GM23338 (cell line): ENCODE measurements at regions not wholly inside any gene's neighbourhood (a gene's known extent, or its start where the extent isn't known, plus 50 kb on each side); places are given as distances from the start of the nearest gene placed in this dataset.
A peak's percentile ranks its signal among the peaks of the same experiment; 100 is the strongest.

Experiments
- ATAC-seq: fragments of 200-7000 bp; cut with Tn5 transposase; 3 replicates; pipeline ENCODE4 v1.9.1; 2020
- DNase-seq: peaks from one replicate; pipeline ENCODE4 v3.0.0-alpha.2; 2015; ENCODE audit warnings: low spot score
- H2AFZ ChIP-seq: fragments of 200-600 bp; sonication (generic); 2 replicates; pipeline ENCODE4 v1.8.0; 2016; ENCODE audit warnings: antibody characterized with exemption, mild to moderate bottlenecking, moderate library complexity
- H3F3A ChIP-seq: fragments of 200-600 bp; sonication (generic); replicated peaks from 2 replicates; pipeline ENCODE4 v1.8.0; 2017; ENCODE audit warnings: antibody characterized with exemption, mixed run types, low read depth
- H3K27ac ChIP-seq: fragments of 200-600 bp; sonication (generic); 2 replicates; pipeline ENCODE4 v1.6.1; 2016; ENCODE audit warnings: low read depth
- H3K27me3 ChIP-seq: fragments of 200-600 bp; sonication (generic); 2 replicates; pipeline ENCODE4 v1.8.0; 2016; ENCODE audit warnings: mild to moderate bottlenecking, mixed run types, moderate library complexity; ENCODE audit not compliant: insufficient read depth
- H3K36me3 ChIP-seq: fragments of 200-600 bp; sonication (generic); 2 replicates; pipeline ENCODE4 v1.8.0; 2016; ENCODE audit warnings: mild to moderate bottlenecking; ENCODE audit not compliant: insufficient read depth
- H3K4me1 ChIP-seq: fragments of 200-600 bp; sonication (generic); 2 replicates; pipeline ENCODE4 v1.8.0; 2016; ENCODE audit warnings: mild to moderate bottlenecking, moderate library complexity; ENCODE audit not compliant: insufficient read depth
- H3K4me2 ChIP-seq: fragments of 200-600 bp; sonication (generic); 2 replicates; pipeline ENCODE4 v1.7.1; 2017; ENCODE audit warnings: mixed run types
- H3K4me3 ChIP-seq: fragments of 200-600 bp; sonication (generic); 2 replicates; pipeline ENCODE4 v1.6.1; 2016; ENCODE audit warnings: mixed run types
- H3K79me2 ChIP-seq: fragments of 200-600 bp; sonication (generic); replicated peaks from 2 replicates; pipeline ENCODE4 v1.8.0; 2017; ENCODE audit warnings: mild to moderate bottlenecking; ENCODE audit not compliant: insufficient read depth
- H3K9me2 ChIP-seq: fragments of 200-600 bp; sonication (generic); 2 replicates; pipeline ENCODE4 v1.8.0; 2017; ENCODE audit not compliant: insufficient read depth
- H4K20me1 ChIP-seq: fragments of 200-600 bp; sonication (generic); replicated peaks from 2 replicates; pipeline ENCODE4 v1.8.0; 2017; ENCODE audit warnings: mild to moderate bottlenecking; ENCODE audit not compliant: insufficient read depth
- H3K27ac Mint-ChIP-seq: 2 replicates; pipeline ENCODE4 v1.8.0; 2020; ENCODE audit warnings: inconsistent platforms, mild to moderate bottlenecking, moderate library complexity, mixed read lengths
- H3K27me3 Mint-ChIP-seq: 3 replicates; pipeline ENCODE4 v1.8.0; 2022; ENCODE audit warnings: low read depth, mild to moderate bottlenecking, moderate library complexity, mixed read lengths, inconsistent platforms; ENCODE audit not compliant: insufficient read depth, poor library complexity
- H3K36me3 Mint-ChIP-seq: 3 replicates; pipeline ENCODE4 v1.8.0; 2021; ENCODE audit warnings: low read depth, mild to moderate bottlenecking, inconsistent platforms, moderate library complexity, mixed read lengths
- H3K4me1 Mint-ChIP-seq: 3 replicates; pipeline ENCODE4 v1.8.0; 2020; ENCODE audit warnings: mild to moderate bottlenecking, inconsistent platforms, mixed read lengths
- H3K4me3 Mint-ChIP-seq: 3 replicates; pipeline ENCODE4 v1.8.0; 2021; ENCODE audit warnings: moderate library complexity, mild to moderate bottlenecking, inconsistent platforms, mixed read lengths
- H3K9me3 Mint-ChIP-seq: 3 replicates; pipeline ENCODE4 v1.8.0; 2020; ENCODE audit warnings: moderate library complexity, mild to moderate bottlenecking, inconsistent platforms, mixed read lengths
- CREB1 ChIP-seq: fragments of 250-450 bp; sonication (Bioruptor Pico); IDR thresholded peaks from 2 replicates; pipeline ENCODE4 v1.5.0; 2020; ENCODE audit warnings: low read depth, mild to moderate bottlenecking, moderate library complexity
- ETS1 ChIP-seq: IDR thresholded peaks from 2 replicates; pipeline ENCODE4 v1.6.1; 2016; ENCODE audit warnings: antibody characterized with exemption
- EZH2phosphoT487 ChIP-seq: fragments of 200-600 bp; sonication (generic); IDR thresholded peaks from one replicate; pipeline ENCODE4 v1.8.1; 2018; ENCODE audit warnings: antibody characterized with exemption; ENCODE audit not compliant: unreplicated experiment
- JUNB ChIP-seq: IDR thresholded peaks from one replicate; pipeline ENCODE4 v1.6.1; 2016; ENCODE audit warnings: antibody characterized with exemption; ENCODE audit not compliant: unreplicated experiment
- REST ChIP-seq: IDR thresholded peaks from one replicate; pipeline ENCODE4 v1.6.1; 2018; ENCODE audit warnings: antibody characterized with exemption; ENCODE audit not compliant: unreplicated experiment
- ZNF331 ChIP-seq: fragments of 250-450 bp; sonication (Bioruptor Pico); IDR thresholded peaks from 2 replicates; pipeline ENCODE4 v1.5.0; 2020; ENCODE audit warnings: low read depth, mild to moderate bottlenecking, moderate library complexity
- ZNF462 ChIP-seq: fragments of 250-450 bp; sonication (Bioruptor Pico); IDR thresholded peaks from 2 replicates; pipeline ENCODE4 v1.5.0; 2020; ENCODE audit warnings: mild to moderate bottlenecking, moderate library complexity

GRCh38 chr2:6336752-6337471, 528.8 kb downstream of the CMPK2 start:
- H2AFZ ChIP-seq, result no peak overlapping the region
- H3K79me2 ChIP-seq, result no peaks in the 10 kb centered on the region
- no peak overlapping the region for H3K27ac ChIP-seq
- Mint-ChIP-seq H3K4me3 (no peak overlapping the region), H3K27ac (no peak overlapping the region), H3K36me3 (peaks cover 3% of the 10 kb centered on the region; the same call in 1 of the 3 replicates), H3K4me1 (no peaks in the 10 kb centered on the region), H3K9me3 (peaks cover 74% of the 10 kb centered on the region), H3K27me3 (peaks cover 1% of the 10 kb centered on the region)
- no peaks in the 10 kb centered on the region for H4K20me1 ChIP-seq
- no peak overlapping the region for H3K4me2 ChIP-seq
- DNase-seq (no peak), ATAC-seq (no peak)
- no peak for TF ChIP-seq ETS1
- TF ChIP-seq ZNF462 (CRISPR knock-in tag), result no peak
- H3K4me3 ChIP-seq, result no peak overlapping the region
- peaks cover 3% of the 10 kb centered on the region; the same call in 1 of the 2 replicates for H3K4me1 ChIP-seq
- H3K36me3 ChIP-seq, result no peaks in the 10 kb centered on the region
- H3F3A ChIP-seq, result no peaks in the 10 kb centered on the region
- no peaks in the 10 kb centered on the region for H3K9me2 ChIP-seq
- no peaks in the 10 kb centered on the region for H3K27me3 ChIP-seq

GRCh38 chr2:6337472-6337820, 528.3 kb downstream of the CMPK2 start:
- Mint-ChIP-seq H3K36me3 (no peaks in the 10 kb centered on the region), H3K9me3 (peaks cover 74% of the 10 kb centered on the region), H3K27ac (no peak overlapping the region), H3K4me1 (no peaks in the 10 kb centered on the region), H3K4me3 (no peak overlapping the region), H3K27me3 (no peaks in the 10 kb centered on the region)
- Histone ChIP-seq H3K36me3 (no peaks in the 10 kb centered on the region), H3K27ac (no peak overlapping the region), H2AFZ (peak overlapping the region; percentile 43; the same call in 1 of the 2 replicates), H3K27me3 (no peaks in the 10 kb centered on the region), H3K4me1 (peaks cover 3% of the 10 kb centered on the region; the same call in 1 of the 2 replicates), H3K9me2 (no peaks in the 10 kb centered on the region), H3K79me2 (no peaks in the 10 kb centered on the region), H3F3A (no peaks in the 10 kb centered on the region), H4K20me1 (no peaks in the 10 kb centered on the region), H3K4me2 (no peak overlapping the region), H3K4me3 (no peak overlapping the region)
- ATAC-seq (no peak), DNase-seq (peak; percentile 3)
- TF ChIP-seq CREB1 (no peak), EZH2phosphoT487 (no peak), JUNB (no peak), ZNF331 (CRISPR knock-in tag) (no peak), REST (no peak)
